ENCODE measurements at regions not wholly inside any gene's neighbourhood (a gene's known extent, or its start where the extent isn't known, plus 50 kb on each side); places are given as distances from the start of the nearest gene placed in this dataset.

DNA sequence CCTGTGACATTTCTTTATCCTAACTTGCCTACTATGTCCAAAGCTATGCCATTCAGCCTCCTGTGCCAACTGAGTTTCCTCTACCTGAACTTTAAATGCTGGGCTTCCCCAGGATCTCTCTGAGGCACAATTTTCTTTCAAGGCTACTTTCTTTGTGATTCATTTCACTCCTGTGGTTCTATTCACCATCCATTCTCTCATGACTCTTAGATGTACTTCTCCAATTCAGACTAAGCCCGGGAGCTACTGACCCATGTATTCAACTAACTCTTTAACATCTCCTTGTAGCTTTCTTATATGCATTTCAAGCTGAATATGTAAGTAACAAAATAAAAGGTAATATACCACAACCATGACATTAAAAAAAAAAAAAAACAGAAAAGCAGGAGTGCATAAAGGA is 738.9 kb upstream of the USP15 start:
- Histone ChIP-seq H3K27me3 (ENCODE audit: control insufficient read depth, insufficient read depth, low read length) (no peaks in the 10 kb centered on the region), H3K4me3 (ENCODE audit: low read length) (no peak overlapping the region), H3K4me1 (ENCODE audit: control insufficient read depth, insufficient read depth, low read length) (no peaks in the 10 kb centered on the region), H3K9ac (ENCODE audit: low read length) (no peak overlapping the region), H3K27ac (ENCODE audit: low read depth, low read length) (no peak overlapping the region), H3K36me3 (ENCODE audit: control insufficient read depth, insufficient read depth, low read length) (no peaks in the 10 kb centered on the region)

DNA sequence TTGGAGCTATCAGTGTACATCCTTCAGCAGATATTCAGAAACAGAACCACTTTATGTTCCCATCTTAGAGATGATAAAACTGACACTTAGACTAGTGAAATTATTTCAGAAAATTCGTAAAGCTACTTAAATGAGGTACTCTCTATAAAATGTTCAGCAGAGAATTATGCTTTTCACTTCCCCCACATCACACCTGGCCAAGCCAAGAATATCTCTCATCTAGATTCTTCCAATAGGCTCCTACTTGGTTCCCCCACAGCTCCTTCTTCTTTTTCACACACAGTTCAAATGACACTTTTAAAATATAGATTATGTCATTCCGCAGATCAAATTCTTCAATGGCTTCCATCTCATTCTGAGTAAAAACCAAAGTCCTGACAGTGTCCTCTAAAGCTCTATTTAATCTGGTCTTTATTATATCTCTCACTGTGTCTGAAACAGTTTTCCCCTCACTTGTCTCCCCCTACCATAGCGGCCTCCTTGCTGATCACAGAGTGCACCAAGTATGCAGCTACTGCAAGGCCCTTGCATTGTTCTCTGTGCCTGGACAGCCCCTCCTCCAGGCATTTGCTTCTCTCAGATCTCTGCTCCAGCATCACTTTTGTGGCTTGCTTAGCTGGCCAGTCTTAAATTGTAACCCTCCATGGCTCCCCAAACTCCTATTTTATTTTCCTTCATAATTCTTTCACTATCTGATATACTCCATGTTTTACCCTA is 736.8 kb upstream of the USP15 start:
- no peaks in the 10 kb centered on the region for H3K27me3 ChIP-seq (ENCODE audit: control insufficient read depth, insufficient read depth, low read length)
- no peak overlapping the region for H3K27ac ChIP-seq (ENCODE audit: low read depth, low read length)
- H3K36me3 ChIP-seq (ENCODE audit: control insufficient read depth, insufficient read depth, low read length) = no peaks in the 10 kb centered on the region
- no peak overlapping the region for H3K4me3 ChIP-seq (ENCODE audit: low read length)
- no peaks in the 10 kb centered on the region for H3K4me1 ChIP-seq (ENCODE audit: control insufficient read depth, insufficient read depth, low read length)
- no peak overlapping the region for H3K9ac ChIP-seq (ENCODE audit: low read length)

DNA sequence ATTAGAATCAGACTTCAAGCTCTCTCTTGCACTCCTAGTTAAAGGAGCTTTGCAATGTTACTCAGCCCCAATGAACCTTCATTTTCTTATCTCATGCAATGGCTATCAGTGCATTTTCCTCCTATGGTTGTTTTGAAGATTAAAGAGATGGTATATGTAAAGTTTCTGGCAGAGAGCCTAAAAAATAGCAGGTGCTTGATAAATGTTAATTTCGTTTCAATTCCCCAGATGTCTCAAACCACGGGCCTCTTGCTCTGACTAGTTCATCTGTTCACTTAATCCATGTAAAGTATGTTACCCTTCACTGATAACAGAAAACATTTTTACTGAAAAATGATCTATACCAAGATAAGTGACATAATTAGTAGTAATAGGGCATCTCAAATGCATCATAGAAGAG is 735.4 kb upstream of the USP15 start:
- H3K36me3 ChIP-seq (ENCODE audit: control insufficient read depth, insufficient read depth, low read length) = no peaks in the 10 kb centered on the region
- H3K9ac ChIP-seq (ENCODE audit: low read length) = no peak overlapping the region
- no peaks in the 10 kb centered on the region for H3K4me1 ChIP-seq (ENCODE audit: control insufficient read depth, insufficient read depth, low read length)
- H3K4me3 ChIP-seq (ENCODE audit: low read length) = no peak overlapping the region
- no peak overlapping the region for H3K27ac ChIP-seq (ENCODE audit: low read depth, low read length)
- H3K27me3 ChIP-seq (ENCODE audit: control insufficient read depth, insufficient read depth, low read length) = no peaks in the 10 kb centered on the region

DNA sequence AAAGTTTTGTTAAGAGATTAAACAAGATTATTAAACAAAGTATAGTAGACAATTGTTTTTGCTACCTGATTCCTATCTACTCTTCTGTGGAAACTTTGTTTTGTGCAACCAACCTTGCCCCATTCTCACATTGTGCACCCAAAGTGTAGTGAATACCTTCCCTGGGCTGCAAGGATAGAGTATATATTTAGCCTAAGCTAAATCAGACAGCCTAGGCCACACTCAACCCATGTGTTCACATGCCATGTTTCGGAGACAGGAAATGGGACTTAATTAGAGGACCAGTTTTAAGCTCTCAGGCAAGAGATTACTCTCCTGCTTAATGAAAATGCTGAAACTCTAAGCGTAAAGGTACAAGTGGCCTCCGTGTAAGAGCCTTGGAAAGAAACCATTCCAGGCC is 734.9 kb upstream of the USP15 start:
- Histone ChIP-seq H3K27me3 (ENCODE audit: control insufficient read depth, insufficient read depth, low read length) (no peaks in the 10 kb centered on the region), H3K36me3 (ENCODE audit: control insufficient read depth, insufficient read depth, low read length) (no peaks in the 10 kb centered on the region), H3K27ac (ENCODE audit: low read depth, low read length) (no peak overlapping the region), H3K4me3 (ENCODE audit: low read length) (no peak overlapping the region), H3K9ac (ENCODE audit: low read length) (no peak overlapping the region), H3K4me1 (ENCODE audit: control insufficient read depth, insufficient read depth, low read length) (no peaks in the 10 kb centered on the region)

DNA sequence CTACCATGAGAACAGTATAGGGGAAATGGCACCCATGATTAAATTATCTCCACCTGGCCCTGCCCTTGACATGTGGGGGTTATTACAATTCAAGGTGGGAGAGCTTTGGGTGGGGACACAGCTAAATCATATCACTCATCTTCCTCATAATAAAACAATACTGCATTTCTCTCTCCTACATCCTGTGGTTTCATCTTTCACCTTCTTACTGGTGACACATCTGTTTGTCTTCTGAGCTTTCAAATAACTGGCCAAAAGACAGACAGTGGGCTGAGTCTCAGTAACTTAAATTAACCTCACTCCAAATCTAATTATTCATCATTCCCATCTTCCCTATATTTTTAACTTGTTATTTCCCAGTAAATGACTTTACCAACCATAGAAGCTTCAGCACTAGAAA is 729.7 kb upstream of the USP15 start:
- H3K9ac ChIP-seq (ENCODE audit: low read length) = no peak overlapping the region
- H3K36me3 ChIP-seq (ENCODE audit: control insufficient read depth, insufficient read depth, low read length) = no peaks in the 10 kb centered on the region
- no peaks in the 10 kb centered on the region for H3K4me1 ChIP-seq (ENCODE audit: control insufficient read depth, insufficient read depth, low read length)
- H3K27ac ChIP-seq (ENCODE audit: low read depth, low read length) = no peak overlapping the region
- H3K4me3 ChIP-seq (ENCODE audit: low read length) = no peak overlapping the region
- no peaks in the 10 kb centered on the region for H3K27me3 ChIP-seq (ENCODE audit: control insufficient read depth, insufficient read depth, low read length)

DNA sequence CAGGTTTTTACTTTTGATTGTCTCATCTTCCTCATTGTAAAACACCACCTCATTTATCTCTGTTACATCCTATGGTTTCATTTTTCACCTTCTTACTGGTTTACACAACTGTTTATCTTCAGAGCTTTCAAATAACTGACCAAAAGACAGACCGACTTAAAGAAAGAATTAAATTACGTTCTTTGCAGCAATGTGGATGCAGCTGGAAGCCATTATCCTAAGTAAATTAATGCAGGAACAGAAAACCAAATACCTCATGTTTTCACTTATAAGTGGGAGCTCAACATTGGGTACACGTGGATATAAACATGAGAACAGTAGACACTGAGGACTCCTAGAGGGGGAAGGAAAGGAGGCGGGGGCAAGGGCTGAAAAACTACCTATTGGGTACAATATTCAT is 729.0 kb upstream of the USP15 start:
- Histone ChIP-seq H3K36me3 (ENCODE audit: control insufficient read depth, insufficient read depth, low read length) (no peaks in the 10 kb centered on the region), H3K27ac (ENCODE audit: low read depth, low read length) (no peak overlapping the region), H3K4me3 (ENCODE audit: low read length) (no peak overlapping the region), H3K4me1 (ENCODE audit: control insufficient read depth, insufficient read depth, low read length) (no peaks in the 10 kb centered on the region), H3K27me3 (ENCODE audit: control insufficient read depth, insufficient read depth, low read length) (no peaks in the 10 kb centered on the region), H3K9ac (ENCODE audit: low read length) (no peak overlapping the region)

DNA sequence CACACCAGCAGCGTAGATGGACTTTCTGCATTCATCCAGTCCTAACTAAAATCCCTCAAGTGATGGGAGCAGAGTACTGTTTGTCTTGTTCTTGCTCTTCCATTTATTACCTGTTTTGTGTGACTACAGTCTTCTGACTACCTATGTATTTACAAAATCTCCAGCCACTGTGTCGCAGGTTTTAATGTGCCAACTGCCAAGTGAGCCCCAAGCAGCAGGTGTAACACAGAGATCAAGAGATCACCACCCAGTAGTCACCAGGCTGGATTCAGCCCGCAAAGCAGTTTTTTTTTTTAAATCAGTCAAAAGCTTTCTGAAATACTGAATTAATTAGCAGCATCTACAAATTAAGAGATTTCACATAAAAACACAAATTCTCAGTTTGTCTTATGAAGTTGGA is 724.1 kb upstream of the USP15 start:
- Histone ChIP-seq H3K36me3 (ENCODE audit: control insufficient read depth, insufficient read depth, low read length) (no peaks in the 10 kb centered on the region), H3K4me1 (ENCODE audit: control insufficient read depth, insufficient read depth, low read length) (no peaks in the 10 kb centered on the region), H3K4me3 (ENCODE audit: low read length) (no peak overlapping the region), H3K9ac (ENCODE audit: low read length) (no peak overlapping the region), H3K27me3 (ENCODE audit: control insufficient read depth, insufficient read depth, low read length) (no peaks in the 10 kb centered on the region), H3K27ac (ENCODE audit: low read depth, low read length) (no peak overlapping the region)

DNA sequence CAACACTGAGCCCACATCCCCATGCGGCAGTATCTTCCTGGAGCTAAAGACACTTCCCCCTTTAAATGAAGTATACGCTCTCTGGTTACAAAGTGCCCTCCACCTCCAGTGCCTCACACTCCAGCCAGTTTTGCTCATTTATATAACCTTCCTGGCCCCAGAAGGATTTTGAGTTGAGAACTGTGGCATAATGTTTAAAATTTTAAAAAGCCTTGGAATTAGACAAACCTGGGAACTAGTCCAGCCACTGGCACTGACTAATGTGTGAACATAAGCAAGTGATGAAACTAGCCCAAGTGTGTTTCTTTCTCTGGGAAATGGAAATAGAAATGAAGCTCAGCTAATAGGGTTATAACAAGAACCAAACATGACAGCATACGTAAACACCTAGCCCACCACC is 723.7 kb upstream of the USP15 start:
- no peak overlapping the region for H3K27ac ChIP-seq (ENCODE audit: low read depth, low read length)
- H3K36me3 ChIP-seq (ENCODE audit: control insufficient read depth, insufficient read depth, low read length) = no peaks in the 10 kb centered on the region
- no peaks in the 10 kb centered on the region for H3K4me1 ChIP-seq (ENCODE audit: control insufficient read depth, insufficient read depth, low read length)
- H3K4me3 ChIP-seq (ENCODE audit: low read length) = no peak overlapping the region
- no peaks in the 10 kb centered on the region for H3K27me3 ChIP-seq (ENCODE audit: control insufficient read depth, insufficient read depth, low read length)
- no peak overlapping the region for H3K9ac ChIP-seq (ENCODE audit: low read length)

DNA sequence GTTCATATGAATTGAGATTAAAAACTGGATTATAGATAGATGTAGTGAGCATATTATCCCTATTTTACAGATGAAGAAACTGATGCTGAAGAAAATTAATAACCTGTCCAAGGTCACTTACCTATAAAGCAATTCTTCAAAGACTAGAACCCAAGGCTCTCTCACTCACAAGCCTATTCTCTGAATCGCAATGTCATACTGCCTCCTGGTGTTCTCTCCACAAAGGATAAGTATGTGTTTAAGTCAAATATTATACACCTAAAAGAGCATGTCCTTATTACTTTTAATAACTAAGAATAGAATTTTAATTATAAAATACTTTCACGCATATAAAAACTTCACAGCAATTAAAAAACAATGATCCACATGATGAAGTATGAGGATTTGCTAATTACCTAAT is 721.3 kb upstream of the USP15 start:
- no peak overlapping the region for H3K4me3 ChIP-seq (ENCODE audit: low read length)
- H3K27me3 ChIP-seq (ENCODE audit: control insufficient read depth, insufficient read depth, low read length) = no peaks in the 10 kb centered on the region
- no peaks in the 10 kb centered on the region for H3K36me3 ChIP-seq (ENCODE audit: control insufficient read depth, insufficient read depth, low read length)
- H3K27ac ChIP-seq (ENCODE audit: low read depth, low read length) = no peak overlapping the region
- H3K9ac ChIP-seq (ENCODE audit: low read length) = no peak overlapping the region
- H3K4me1 ChIP-seq (ENCODE audit: control insufficient read depth, insufficient read depth, low read length) = no peaks in the 10 kb centered on the region

DNA sequence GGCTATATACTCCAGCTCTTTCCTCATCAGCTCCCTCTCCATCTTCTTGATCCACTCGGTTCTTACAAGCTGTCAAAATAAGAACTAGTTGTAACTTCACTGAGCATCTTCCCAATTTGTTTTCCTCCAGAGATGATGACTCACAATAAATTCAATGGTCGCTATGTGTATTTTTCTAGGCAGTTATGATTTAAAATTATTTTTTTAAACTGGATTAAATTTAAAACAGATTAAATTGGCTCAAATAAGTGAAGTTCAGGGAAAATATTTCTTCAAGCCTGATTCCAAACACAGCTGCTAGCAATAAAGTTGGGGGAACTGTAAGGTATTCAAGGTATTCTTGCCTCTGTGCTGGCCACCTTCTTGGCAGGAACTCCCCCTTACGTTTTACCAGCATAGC is 717.7 kb upstream of the USP15 start:
- Histone ChIP-seq H3K27ac (ENCODE audit: low read depth, low read length) (no peak overlapping the region), H3K4me3 (ENCODE audit: low read length) (no peak overlapping the region)

DNA sequence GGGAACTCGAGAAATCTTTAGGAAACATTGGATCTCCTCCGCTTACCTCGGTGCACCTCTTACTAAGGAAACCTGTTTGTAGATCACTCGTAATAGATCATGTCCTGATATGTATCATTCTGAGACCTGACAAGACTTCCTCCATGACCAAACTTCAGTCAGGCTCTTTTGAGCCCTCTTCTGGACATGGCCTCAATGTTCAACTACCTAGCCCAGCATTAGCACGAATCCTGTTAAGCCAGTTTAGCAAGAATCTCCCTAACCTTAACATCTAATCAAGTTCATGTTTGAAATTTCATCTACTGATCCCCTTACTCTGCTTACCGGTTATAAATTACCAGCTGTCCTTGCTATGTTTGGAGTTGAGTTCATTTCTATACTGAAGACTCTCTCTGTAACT is 713.9 kb upstream of the USP15 start:
- Histone ChIP-seq H3K36me3 (ENCODE audit: control insufficient read depth, insufficient read depth, low read length) (no peaks in the 10 kb centered on the region), H3K27me3 (ENCODE audit: control insufficient read depth, insufficient read depth, low read length) (no peaks in the 10 kb centered on the region), H3K27ac (ENCODE audit: low read depth, low read length) (no peak overlapping the region), H3K4me1 (ENCODE audit: control insufficient read depth, insufficient read depth, low read length) (no peaks in the 10 kb centered on the region), H3K4me3 (ENCODE audit: low read length) (no peak overlapping the region), H3K9ac (ENCODE audit: low read length) (no peak overlapping the region)

More for the DNA sequence above, 717.7 kb upstream of the USP15 start:
- Histone ChIP-seq H3K4me1 (ENCODE audit: control insufficient read depth, insufficient read depth, low read length) (no peaks in the 10 kb centered on the region), H3K9ac (ENCODE audit: low read length) (no peak overlapping the region), H3K27me3 (ENCODE audit: control insufficient read depth, insufficient read depth, low read length) (no peaks in the 10 kb centered on the region), H3K36me3 (ENCODE audit: control insufficient read depth, insufficient read depth, low read length) (no peaks in the 10 kb centered on the region)

DNA sequence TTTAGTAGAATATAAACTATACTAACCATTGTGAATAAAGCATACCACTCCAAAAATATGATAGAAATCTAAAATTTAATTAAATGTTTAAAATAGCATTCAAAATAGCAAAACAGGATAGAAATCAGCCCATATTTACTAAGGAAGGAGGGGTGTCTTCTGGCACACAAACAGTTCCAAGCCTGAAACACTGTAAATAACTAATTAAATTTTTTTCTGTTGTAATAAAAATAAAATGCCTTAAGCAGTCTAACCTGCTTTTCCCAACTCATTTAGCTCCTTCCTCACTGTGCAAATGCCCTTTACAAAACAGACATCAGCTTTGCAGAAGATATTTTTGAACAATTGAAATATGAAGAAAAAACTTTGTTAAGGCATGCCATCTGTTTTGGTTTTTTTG is 707.1 kb upstream of the USP15 start:
- Histone ChIP-seq H3K27ac (ENCODE audit: low read depth, low read length) (no peak overlapping the region), H3K4me3 (ENCODE audit: low read length) (no peak overlapping the region), H3K27me3 (ENCODE audit: control insufficient read depth, insufficient read depth, low read length) (no peaks in the 10 kb centered on the region), H3K4me1 (ENCODE audit: control insufficient read depth, insufficient read depth, low read length) (no peaks in the 10 kb centered on the region), H3K36me3 (ENCODE audit: control insufficient read depth, insufficient read depth, low read length) (no peaks in the 10 kb centered on the region), H3K9ac (ENCODE audit: low read length) (no peak overlapping the region)

DNA sequence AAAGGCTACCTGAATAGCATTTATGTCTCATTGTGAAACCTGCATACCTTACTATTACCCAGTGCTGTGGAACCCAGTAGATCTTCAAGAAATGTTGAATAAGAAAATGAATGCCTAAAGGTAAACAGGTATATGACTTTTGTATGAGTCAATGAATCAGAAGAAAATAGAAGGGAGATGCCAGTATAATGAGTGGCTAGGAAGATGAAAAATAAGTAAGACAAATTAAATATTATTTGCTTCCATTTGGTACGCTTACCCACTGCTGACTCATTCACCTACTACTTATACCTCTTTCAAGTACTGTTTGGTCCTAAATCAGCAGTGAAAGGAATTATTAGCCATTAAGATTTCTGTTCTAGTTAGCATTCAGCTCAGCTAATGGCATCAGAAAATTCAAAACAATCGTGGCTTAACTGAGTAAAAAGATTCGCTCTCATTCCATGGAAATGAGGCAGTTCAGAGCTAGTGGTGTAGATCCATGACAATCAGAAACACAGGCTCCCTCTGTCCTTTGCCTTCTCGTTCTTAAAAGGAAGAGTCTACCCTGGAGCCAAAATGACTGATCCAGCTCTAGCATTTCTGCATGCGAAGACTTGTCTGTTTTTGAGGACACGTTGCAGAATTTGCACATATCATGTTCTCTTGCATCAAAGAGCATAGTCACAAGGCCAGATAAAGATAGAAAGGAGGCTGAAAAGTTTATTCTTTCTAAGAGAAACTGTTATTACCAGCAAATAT is 705.8 kb upstream of the USP15 start:
- Histone ChIP-seq H3K36me3 (ENCODE audit: control insufficient read depth, insufficient read depth, low read length) (no peaks in the 10 kb centered on the region), H3K4me1 (ENCODE audit: control insufficient read depth, insufficient read depth, low read length) (no peaks in the 10 kb centered on the region), H3K27ac (ENCODE audit: low read depth, low read length) (no peak overlapping the region), H3K4me3 (ENCODE audit: low read length) (no peak overlapping the region), H3K27me3 (ENCODE audit: control insufficient read depth, insufficient read depth, low read length) (no peaks in the 10 kb centered on the region), H3K9ac (ENCODE audit: low read length) (no peak overlapping the region)
